ENCODE measurements at regions not wholly inside any gene's neighbourhood (a gene's known extent, or its start where the extent isn't known, plus 50 kb on each side); places are given as distances from the start of the nearest gene placed in this dataset.

DNA sequence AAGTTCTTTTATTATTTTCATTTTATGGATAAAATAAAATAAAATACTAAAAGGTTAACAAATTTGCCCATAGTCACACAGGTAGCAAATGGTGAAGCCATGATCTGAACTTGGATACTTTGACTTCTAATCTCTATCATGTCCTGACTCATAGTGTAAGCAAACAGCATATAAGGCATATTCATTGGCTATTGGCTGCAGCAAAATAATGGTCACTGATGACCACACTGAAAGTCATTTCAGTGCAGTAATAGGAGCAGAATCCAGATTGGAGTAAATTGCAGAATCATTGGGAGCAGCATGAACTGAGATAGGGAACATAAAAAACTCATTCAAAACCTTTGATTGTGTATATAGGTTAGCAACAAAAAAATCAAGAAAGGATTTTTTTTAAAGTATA, 262.9 kb downstream of the PLA2G4A start:
- Mint-ChIP-seq H3K27me3 (no peaks in the 10 kb centered on the region), H3K36me3 (ENCODE audit: low read depth) (no peaks in the 10 kb centered on the region), H3K9me3 (peaks cover 3% of the 10 kb centered on the region), H3K4me3 (no peak overlapping the region), H3K4me1 (no peaks in the 10 kb centered on the region), H3K27ac (no peak overlapping the region)
- no peak for TF ChIP-seq CTCF (IDR thresholded peaks at IDR 0.05)
- CTCF ChIA-PET: no interaction called here
- POLR2A ChIA-PET: no interaction called here
- ATAC-seq (ENCODE audit: low read depth): no peak
- no peak for DNase-seq
- intact Hi-C loops (cut with micrococcal nuclease): no loop called here

- Mint-ChIP-seq H3K36me3 (ENCODE audit: low read depth) (no peaks in the 10 kb centered on the region), H3K9me3 (peaks cover 3% of the 10 kb centered on the region), H3K4me3 (no peak overlapping the region), H3K27me3 (no peaks in the 10 kb centered on the region), H3K4me1 (no peaks in the 10 kb centered on the region), H3K27ac (no peak overlapping the region)
- ChIA-PET POLR2A (no interaction called here), CTCF (no interaction called here)
- ATAC-seq (ENCODE audit: low read depth) (no peak), DNase-seq (no peak)
- TF ChIP-seq CTCF (IDR thresholded peaks at IDR 0.05): no peak
- intact Hi-C loops (cut with micrococcal nuclease): no loop called here
Observed at GRCh38 chr1:187092104-187092503, 263.4 kb downstream of the PLA2G4A start.

- no peak for TF ChIP-seq CTCF (IDR thresholded peaks at IDR 0.05)
Observed at GRCh38 chr1:187096689-187097088, 267.9 kb downstream of the PLA2G4A start.

DNA sequence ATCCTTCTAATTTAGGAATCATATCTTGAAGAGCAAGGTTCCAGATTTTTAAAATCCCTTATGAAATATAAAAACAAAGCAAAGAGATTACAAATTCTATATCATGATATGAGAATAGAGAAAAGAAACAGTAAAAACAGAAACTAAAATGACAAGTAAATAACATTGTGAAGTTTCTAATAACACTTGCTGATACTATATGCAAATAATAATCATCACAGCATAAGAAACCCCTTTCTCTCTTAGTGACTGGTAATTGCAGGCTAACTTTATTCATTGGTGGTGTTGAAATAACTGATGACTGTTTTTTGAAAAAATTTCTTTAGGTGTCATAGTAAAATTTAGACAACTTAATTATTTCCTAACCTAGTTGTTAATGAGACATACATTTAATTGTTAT, 281.6 kb downstream of the PLA2G4A start:
- intact Hi-C loops (cut with micrococcal nuclease): loop anchor here (5.0 kb wide), 1 partner anchor 1118 kb away; no protein-coding TSS in a partner anchor
- ChIA-PET CTCF (no interaction called here), POLR2A (no interaction called here)
- no peaks in the 10 kb centered on the region for H3K27me3 Mint-ChIP-seq
- no peak for TF ChIP-seq CTCF (IDR thresholded peaks at IDR 0.05)
- no peak for ATAC-seq (ENCODE audit: low read depth)
- no peak overlapping the region for H3K27ac Mint-ChIP-seq
- H3K9me3 Mint-ChIP-seq: no peaks in the 10 kb centered on the region
- no peak for DNase-seq
- no peaks in the 10 kb centered on the region for H3K36me3 Mint-ChIP-seq (ENCODE audit: low read depth)
- H3K4me1 Mint-ChIP-seq: no peaks in the 10 kb centered on the region
- H3K4me3 Mint-ChIP-seq: no peak overlapping the region

More at GRCh38 chr1:187096689-187097088, 267.9 kb downstream of the PLA2G4A start:
- ChIA-PET POLR2A (no interaction called here), CTCF (no interaction called here)
- Mint-ChIP-seq H3K4me3 (no peak overlapping the region), H3K27ac (no peak overlapping the region), H3K9me3 (peaks cover 7% of the 10 kb centered on the region), H3K4me1 (no peaks in the 10 kb centered on the region), H3K27me3 (no peaks in the 10 kb centered on the region), H3K36me3 (ENCODE audit: low read depth) (no peaks in the 10 kb centered on the region)
- intact Hi-C loops (cut with micrococcal nuclease): no loop called here
- ATAC-seq (ENCODE audit: low read depth) (no peak), DNase-seq (no peak)

- Mint-ChIP-seq H3K4me1 (no peaks in the 10 kb centered on the region), H3K27me3 (no peaks in the 10 kb centered on the region), H3K9me3 (peaks cover 5% of the 10 kb centered on the region), H3K36me3 (ENCODE audit: low read depth) (no peaks in the 10 kb centered on the region), H3K27ac (no peak overlapping the region), H3K4me3 (no peak overlapping the region)
- DNase-seq (no peak), ATAC-seq (ENCODE audit: low read depth) (no peak)
- no peak for TF ChIP-seq CTCF (IDR thresholded peaks at IDR 0.05)
- POLR2A ChIA-PET: no interaction called here
- CTCF ChIA-PET: no interaction called here
- intact Hi-C loops (cut with micrococcal nuclease): loop anchor here (5.0 kb wide), 1 partner anchor 1122 kb away; no protein-coding TSS in a partner anchor
Observed at GRCh38 chr1:187114792-187115191, 286.0 kb downstream of the PLA2G4A start.

Measured in activated B cell treated with CpG ODN at 0.5 μM for 24 hours (primary cell).